ES-I3 (cell line): ENCODE measurements at regions not wholly inside any gene's neighbourhood (a gene's known extent, or its start where the extent isn't known, plus 50 kb on each side); places are given as distances from the start of the nearest gene placed in this dataset.
"Not testable (repeated sequence)": the region's sequence is repeated elsewhere in the genome, so short reads cannot be mapped to it uniquely, and the experiment has no call there.

Experiments
- H3K36me3 ChIP-seq: 2 replicates; pipeline ENCODE4 v1.6.1; 2013; ENCODE audit warnings: mild to moderate bottlenecking, low read length, control low read depth, moderate library complexity; ENCODE audit not compliant: insufficient read depth
- H3K4me1 ChIP-seq: 2 replicates; pipeline ENCODE4 v1.6.1; 2013; ENCODE audit warnings: mild to moderate bottlenecking, control low read depth, low read length; ENCODE audit not compliant: insufficient read depth
- H3K9ac ChIP-seq: 2 replicates; pipeline ENCODE4 v1.6.1; 2013; ENCODE audit warnings: low read depth, mild to moderate bottlenecking, low read length, moderate library complexity
- H3K9me3 ChIP-seq: 2 replicates; pipeline ENCODE4 v1.6.1; 2013; ENCODE audit warnings: mild to moderate bottlenecking, low read length, moderate library complexity; ENCODE audit not compliant: control insufficient read depth, insufficient read depth

DNA sequence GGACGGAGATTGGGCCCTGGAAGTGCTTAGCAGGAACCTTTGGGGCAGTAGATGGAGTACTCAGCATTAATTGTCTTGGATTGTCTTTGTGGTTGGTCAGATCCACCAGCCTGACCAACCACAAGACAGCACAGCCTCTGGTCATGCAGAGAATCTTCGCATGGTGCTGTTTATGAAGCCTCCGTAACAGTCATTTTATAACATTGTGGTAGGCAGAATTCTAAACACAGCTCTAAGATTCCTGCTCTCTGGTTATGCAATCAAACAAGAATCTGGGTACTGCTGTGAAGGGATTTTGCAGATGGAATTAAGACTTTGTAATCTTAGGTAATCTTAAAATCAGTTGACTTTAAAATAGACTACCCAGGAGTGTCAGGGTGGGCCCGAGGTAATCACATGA is 312.2 kb upstream of the GOT2 start:
- peaks cover 5% of the 10 kb centered on the region; the same call in 1 of the 2 replicates for H3K4me1 ChIP-seq
- no peaks in the 10 kb centered on the region for H3K9me3 ChIP-seq
- no peak overlapping the region for H3K9ac ChIP-seq
- no peaks in the 10 kb centered on the region for H3K36me3 ChIP-seq

DNA sequence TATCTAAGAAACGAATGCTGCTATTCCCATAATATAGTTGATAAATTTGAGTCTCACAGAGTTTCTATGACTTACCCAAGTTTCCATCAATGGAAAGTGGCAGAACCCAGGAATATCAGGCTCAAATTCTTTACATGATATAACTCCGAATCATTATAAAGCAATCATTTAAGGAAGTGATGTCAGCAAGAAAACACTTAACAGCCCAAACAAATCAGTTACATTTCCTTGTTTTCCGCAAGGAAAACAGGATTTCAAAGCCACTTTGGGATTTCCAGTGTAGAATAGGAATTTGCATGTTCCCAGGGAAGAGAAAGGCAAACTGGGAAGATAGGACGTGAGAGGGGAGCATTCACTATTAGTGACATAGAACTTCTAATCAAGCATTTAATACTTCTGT is 311.4 kb upstream of the GOT2 start:
- Histone ChIP-seq H3K9me3 (no peaks in the 10 kb centered on the region), H3K9ac (no peak overlapping the region), H3K4me1 (peaks cover 5% of the 10 kb centered on the region; the same call in 1 of the 2 replicates), H3K36me3 (no peaks in the 10 kb centered on the region)

DNA sequence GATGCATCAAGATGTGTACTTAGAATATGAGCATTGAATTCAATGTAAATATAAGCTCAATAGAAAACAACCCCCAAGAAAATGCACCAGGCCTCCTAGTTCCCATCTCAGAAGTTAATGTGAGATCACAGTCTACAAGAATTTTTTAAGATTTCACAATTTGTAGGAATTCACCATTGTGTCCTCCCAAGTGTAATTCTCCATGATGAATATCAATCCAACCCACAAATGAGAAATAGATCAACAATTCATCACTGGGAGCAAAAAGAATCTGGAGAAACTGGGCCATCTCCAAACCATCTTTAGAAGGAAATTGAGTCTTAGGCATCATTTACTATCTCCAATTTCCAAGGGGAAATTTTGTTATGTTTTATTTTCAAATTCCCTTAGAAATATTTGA is 310.5 kb upstream of the GOT2 start:
- Histone ChIP-seq H3K9me3 (no peaks in the 10 kb centered on the region), H3K9ac (no peak overlapping the region), H3K4me1 (peaks cover 5% of the 10 kb centered on the region; the same call in 1 of the 2 replicates), H3K36me3 (no peaks in the 10 kb centered on the region)

DNA sequence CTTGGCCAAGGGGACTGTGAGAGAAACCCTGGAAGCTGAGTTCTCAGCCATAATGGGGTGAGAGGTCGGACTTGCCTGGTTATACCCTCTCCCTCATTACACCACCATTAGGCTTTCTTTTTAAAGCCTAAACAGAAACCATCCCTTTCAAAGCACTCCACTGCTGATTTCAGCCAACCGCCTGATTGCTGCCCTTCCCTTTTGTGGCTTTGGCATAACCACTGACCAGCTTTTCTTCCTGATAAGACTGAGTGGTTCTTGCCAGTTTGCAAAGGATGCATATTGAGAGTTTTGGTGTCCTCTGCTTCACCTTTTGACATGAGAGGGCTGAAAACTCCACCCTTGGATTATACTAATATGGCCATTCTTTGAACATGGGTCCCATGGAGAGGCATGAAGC is 308.2 kb upstream of the GOT2 start:
- H3K9ac ChIP-seq, result no peak overlapping the region
- no peaks in the 10 kb centered on the region for H3K9me3 ChIP-seq
- H3K36me3 ChIP-seq, result no peaks in the 10 kb centered on the region
- peaks cover 5% of the 10 kb centered on the region; the same call in 1 of the 2 replicates for H3K4me1 ChIP-seq

DNA sequence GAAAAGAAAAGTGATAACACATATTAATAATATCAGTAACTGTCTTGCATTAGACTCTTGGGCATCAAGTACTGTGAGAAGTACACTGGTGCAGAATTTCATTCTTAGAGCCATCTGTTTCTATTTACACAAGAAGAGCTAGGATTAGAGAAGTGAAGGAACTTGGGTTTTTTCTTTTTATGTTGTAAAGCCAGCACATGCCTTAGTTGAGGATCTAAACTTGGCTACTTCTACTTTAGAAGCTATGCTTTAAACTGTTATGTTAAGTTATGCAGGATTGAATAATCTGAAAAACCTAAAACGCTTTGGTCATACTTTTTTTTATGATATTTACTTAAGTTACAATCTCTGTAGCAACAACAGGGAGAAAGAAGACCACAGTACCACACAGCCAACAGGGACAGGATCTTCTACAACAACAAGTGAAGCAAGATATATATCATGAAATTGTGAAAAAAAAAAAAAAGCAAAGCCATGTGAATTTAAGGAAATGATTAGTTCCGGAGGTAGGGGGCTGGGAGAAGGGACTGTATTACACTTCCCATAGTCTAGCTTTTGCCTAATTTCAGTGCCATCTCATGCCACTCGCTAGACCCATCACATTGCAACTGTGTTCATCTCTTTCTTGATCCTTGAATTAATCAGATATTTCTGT is 305.1 kb upstream of the GOT2 start:
- no peaks in the 10 kb centered on the region for H3K4me1 ChIP-seq
- H3K9me3 ChIP-seq, result no peaks in the 10 kb centered on the region
- no peaks in the 10 kb centered on the region for H3K36me3 ChIP-seq
- no peak overlapping the region for H3K9ac ChIP-seq

DNA sequence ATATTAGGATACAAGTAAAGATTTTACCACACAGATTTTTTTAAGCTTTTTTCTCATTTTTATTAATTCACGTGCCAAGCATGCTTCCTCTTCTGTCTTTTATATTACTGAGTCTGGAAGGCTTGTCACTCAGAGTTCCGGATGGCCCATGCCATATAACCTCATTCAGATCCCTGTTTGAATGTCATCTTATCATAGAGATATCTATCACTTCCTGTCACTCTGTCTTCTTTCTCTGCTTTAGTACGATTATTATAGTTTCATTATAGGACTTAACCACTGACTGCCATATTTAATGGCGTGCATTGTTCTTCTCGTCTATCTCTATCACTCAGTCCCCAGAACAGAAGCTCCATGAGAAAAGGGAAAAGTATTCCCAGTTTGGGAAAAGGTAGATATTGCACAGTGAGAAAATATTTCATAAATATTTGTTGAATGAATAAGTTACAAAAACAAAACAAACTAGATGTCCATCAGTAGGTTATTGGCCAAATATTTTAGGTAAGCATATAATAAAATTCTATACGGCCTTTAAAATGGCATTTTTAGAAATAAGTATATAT is 296.9 kb upstream of the GOT2 start:
- no peaks in the 10 kb centered on the region for H3K9me3 ChIP-seq
- no peaks in the 10 kb centered on the region for H3K36me3 ChIP-seq
- H3K9ac ChIP-seq, result no peak overlapping the region
- H3K4me1 ChIP-seq, result no peaks in the 10 kb centered on the region

DNA sequence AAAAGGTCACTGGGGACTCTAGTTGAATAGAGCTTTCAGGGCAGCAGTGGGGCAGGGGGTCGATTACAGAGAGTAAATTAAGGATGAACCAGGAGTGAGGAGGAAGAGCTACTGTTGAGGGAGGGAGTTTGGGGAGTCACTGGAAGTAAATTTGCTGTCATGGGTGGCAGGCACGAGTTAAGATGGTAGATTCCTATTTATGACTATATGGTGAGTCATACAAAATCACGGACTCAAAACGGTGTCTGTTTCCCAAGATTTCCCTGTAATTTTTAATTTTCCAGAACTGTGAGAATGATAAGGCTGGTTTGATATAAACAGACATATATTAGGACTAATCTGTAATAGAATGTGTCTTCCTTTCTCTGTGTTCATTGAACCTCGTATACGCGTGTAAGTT is 287.6 kb upstream of the GOT2 start:
- H3K4me1 ChIP-seq, result no peaks in the 10 kb centered on the region
- H3K9me3 ChIP-seq, result no peaks in the 10 kb centered on the region
- no peaks in the 10 kb centered on the region for H3K36me3 ChIP-seq
- H3K9ac ChIP-seq, result no peak overlapping the region

DNA sequence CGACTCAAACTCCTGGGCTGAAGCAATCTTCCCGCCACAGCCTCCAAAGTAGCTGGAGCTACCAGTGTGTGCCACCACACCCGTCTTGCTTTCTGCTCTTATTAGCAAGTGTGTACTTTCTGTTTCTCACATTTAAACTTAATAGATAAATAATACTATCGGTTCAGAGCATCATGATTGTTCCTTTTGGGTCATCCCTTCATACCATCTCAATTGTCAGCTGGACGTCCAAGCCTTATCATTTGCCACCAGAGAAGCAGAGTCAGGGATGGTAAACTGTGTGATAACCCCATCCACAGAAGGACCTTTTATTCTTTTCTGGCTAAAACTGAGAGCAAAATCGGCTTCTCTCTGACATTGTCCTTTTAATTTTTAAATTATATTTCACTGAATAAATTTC is 279.8 kb upstream of the GOT2 start:
- H3K36me3 ChIP-seq, result no peaks in the 10 kb centered on the region
- no peaks in the 10 kb centered on the region for H3K9me3 ChIP-seq

DNA sequence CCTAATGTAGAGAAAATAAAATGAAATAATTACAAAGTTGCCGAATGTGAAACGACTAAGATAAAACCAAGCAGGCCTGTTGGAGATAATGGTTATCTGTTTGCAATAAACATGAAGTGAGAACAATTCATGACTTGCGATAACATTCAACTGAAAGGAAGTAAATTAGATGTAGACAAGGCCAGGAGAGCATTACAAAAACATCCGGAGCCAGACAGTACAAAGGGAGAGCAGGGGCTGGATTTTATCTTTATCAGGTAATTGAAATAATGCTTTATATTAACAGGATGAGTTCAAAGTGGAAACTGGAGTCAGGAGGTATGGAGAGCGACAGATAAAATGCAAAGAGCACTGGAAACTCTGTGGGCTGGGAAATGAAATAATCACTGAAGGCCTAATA is 265.6 kb upstream of the GOT2 start:
- no peaks in the 10 kb centered on the region for H3K4me1 ChIP-seq
- no peaks in the 10 kb centered on the region for H3K36me3 ChIP-seq
- H3K9me3 ChIP-seq, result no peaks in the 10 kb centered on the region; the same call in 1 of the 2 replicates

More for the DNA sequence above, 279.8 kb upstream of the GOT2 start:
- H3K4me1 ChIP-seq, result no peaks in the 10 kb centered on the region
- H3K9ac ChIP-seq, result no peak overlapping the region

DNA sequence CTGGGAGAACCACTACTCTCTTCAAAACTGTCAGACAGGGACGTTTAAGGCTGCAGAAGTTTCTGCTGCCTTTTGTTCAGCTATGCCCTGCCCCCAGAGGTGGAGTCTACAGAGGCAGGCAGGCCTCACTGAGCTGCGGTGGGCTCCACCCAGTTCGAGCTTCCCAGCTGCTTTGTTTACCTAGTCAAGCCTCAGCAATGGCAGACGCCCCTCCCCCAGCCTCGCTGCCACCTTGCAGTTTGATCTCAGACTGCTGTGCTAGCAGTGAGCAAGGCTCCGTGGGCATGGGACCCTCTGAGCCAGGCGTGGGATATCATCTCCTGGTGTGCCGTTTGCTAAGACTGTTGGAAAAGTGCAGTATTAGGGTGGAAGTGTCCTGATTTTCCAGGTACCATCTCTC is 258.6 kb upstream of the GOT2 start:
- not testable (repeated sequence) for H3K4me1 ChIP-seq, H3K36me3 ChIP-seq, H3K9me3 ChIP-seq, H3K9ac ChIP-seq

More for the DNA sequence above, 265.6 kb upstream of the GOT2 start:
- H3K9ac ChIP-seq, result no peak overlapping the region

DNA sequence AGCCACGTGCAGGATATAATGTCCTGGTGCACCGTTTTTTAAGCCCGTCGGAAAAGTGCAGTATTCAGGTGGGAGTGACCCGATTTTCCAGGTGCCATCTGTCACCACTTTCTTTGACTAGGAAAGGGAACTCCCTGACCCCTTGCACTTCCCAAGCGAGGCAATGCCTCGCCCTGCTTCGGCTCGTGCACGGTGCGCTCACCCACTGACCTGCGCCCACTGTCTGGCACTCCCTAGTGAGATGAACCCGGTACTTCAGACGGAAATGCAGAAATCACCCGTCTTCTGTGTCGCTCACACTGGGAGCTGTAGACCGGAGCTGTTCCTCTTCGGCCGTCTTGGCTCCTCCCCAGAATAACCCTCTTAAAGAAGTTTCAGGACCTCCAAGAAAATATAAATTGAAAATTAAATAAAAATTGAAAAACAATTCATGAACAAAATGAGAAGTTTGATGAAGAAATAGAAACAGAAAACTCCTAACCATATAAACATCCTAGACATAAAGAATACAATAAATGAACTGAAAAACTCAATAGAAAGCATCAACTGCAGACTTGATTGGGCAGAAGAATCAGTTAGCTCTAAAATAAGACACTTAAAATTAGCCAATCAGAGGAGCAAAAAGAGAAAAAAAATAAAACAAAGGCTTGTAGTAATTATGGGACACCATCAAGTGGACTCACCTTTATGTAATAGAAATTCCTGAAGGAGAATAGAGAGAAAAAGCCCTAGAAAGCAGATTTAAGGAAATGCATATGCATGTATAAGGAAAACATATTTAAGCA is 249.3 kb upstream of the GOT2 start:
- not testable (repeated sequence) for H3K4me1 ChIP-seq, H3K36me3 ChIP-seq, H3K9me3 ChIP-seq
- peak overlapping the region; percentile 38; the same call in 1 of the 2 replicates for H3K9ac ChIP-seq

DNA sequence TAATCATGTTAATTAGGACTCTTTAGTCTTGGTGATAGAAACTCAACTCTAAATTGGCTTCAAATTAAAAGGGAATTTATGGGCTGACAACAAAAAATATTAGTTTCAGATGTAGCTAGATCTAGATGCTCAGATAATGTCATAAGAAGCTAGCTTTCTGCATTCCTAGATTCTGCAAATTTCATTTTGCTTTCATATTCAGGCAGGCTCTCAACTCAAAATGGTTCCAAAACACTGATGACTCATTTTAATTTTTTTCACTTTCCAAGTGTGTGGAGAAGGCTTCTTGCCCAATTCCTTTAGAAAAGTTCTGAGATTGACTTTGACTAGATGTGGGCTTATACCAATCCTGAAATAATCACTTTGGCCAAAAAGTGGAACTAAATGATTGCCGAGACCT is 236.7 kb upstream of the GOT2 start:
- no peaks in the 10 kb centered on the region for H3K36me3 ChIP-seq
- H3K4me1 ChIP-seq, result no peaks in the 10 kb centered on the region
- no peak overlapping the region for H3K9ac ChIP-seq
- H3K9me3 ChIP-seq, result no peaks in the 10 kb centered on the region

DNA sequence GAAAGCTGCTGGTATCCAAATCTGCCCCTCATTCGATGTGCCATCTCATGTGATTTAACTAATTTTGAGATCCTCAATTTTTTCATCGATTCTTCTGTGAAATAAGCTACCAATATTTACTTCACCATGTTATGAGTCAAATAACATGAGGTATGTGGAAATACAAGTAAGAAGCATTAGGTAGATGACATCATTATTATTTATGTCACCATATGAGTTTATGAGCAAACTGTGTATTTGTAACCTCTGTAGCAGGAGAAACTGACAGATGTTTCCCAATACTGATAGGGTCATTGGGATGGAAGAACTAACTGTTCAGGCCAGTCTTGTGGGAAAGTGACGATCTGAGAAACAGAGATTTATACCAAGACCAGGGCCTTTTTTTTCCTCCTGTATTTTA is 229.4 kb upstream of the GOT2 start:
- Histone ChIP-seq H3K9me3 (no peaks in the 10 kb centered on the region), H3K9ac (no peak overlapping the region), H3K36me3 (no peaks in the 10 kb centered on the region), H3K4me1 (peaks cover 6% of the 10 kb centered on the region; the same call in 1 of the 2 replicates)

DNA sequence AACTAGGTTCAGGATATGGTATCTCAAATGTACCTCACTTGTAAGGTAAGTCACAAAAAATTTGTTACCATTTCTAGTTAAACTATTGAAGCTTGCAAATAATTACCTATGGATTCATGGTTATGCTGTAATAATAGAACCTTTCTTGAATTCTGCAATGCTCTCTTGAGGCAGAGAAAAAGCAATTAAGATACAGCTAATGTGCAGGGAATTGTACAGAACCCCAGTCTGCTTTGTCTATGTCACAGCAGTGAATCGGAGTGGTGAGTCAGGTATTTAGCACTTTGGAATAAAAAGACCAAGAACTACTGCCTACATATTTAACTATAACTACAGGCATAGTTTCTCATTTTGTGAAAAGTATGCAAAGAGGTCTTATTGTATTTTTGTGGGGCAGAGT is 228.7 kb upstream of the GOT2 start:
- H3K9me3 ChIP-seq, result no peaks in the 10 kb centered on the region
- H3K9ac ChIP-seq, result no peak overlapping the region
- H3K36me3 ChIP-seq, result no peaks in the 10 kb centered on the region
- peaks cover 6% of the 10 kb centered on the region; the same call in 1 of the 2 replicates for H3K4me1 ChIP-seq

DNA sequence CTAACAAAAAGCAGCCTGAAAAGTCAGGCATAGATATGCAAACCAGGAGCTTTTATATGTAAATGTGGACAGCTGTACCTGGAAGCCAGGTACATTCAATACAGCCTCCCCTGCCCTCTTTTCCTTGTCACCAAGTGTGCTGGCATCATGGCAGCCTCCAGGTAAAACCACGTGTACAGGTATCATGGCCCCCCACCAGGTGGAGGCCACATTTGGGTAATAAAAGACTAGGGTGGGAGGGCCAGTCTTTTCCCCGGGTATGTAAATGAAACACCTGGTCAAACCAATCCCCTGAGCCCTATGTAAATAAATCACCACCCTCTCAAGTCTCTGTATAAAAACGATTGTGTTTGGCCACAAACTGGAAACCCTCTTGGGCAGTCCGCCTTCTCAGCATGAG is 226.4 kb upstream of the GOT2 start:
- Histone ChIP-seq H3K36me3 (no peaks in the 10 kb centered on the region), H3K9ac (no peak overlapping the region), H3K9me3 (no peaks in the 10 kb centered on the region), H3K4me1 (peaks cover 6% of the 10 kb centered on the region; the same call in 1 of the 2 replicates)
